Mesodermal cell (in vitro differentiated cells): ENCODE measurements at regions not wholly inside any gene's neighbourhood (a gene's known extent, or its start where the extent isn't known, plus 50 kb on each side); places are given as distances from the start of the nearest gene placed in this dataset.

Experiments used
- H3K27ac ChIP-seq: 2 replicates; pipeline ENCODE4 v1.7.0; 2013; ENCODE audit warnings: mild to moderate bottlenecking, low read depth, low read length, moderate library complexity; ENCODE audit not compliant: severe bottlenecking
- H3K36me3 ChIP-seq: 2 replicates; pipeline ENCODE4 v1.7.1; 2013; ENCODE audit warnings: mild to moderate bottlenecking, low read length, moderate library complexity; ENCODE audit not compliant: control insufficient read depth, insufficient read depth
- H3K4me1 ChIP-seq: one replicate; pipeline ENCODE4 v1.7.1; 2013; ENCODE audit warnings: mild to moderate bottlenecking, low read length; ENCODE audit not compliant: insufficient read depth, control insufficient read depth, poor library complexity, severe bottlenecking
- H3K4me3 ChIP-seq: 2 replicates; pipeline ENCODE4 v1.7.0; 2013; ENCODE audit warnings: low read length, control low read depth, mild to moderate bottlenecking; ENCODE audit not compliant: insufficient read depth, poor library complexity, severe bottlenecking; ENCODE audit errors: extremely low read depth
- H3K9me3 ChIP-seq: 2 replicates; pipeline ENCODE4 v1.7.1; 2013; ENCODE audit warnings: mild to moderate bottlenecking, low read length, moderate library complexity; ENCODE audit not compliant: control insufficient read depth
- WGBS, 2 experiments: methylation state at CpG; one replicate each; pipeline ENCODE4 v1.1.5; 2013; ENCODE audit warnings: missing lambda C conversion rate in 2 of 2; ENCODE audit not compliant: insufficient coverage in 2 of 2; 5-methylcytosine and 5-hydroxymethylcytosine counted together

- Histone ChIP-seq H3K9me3 (no peaks in the 10 kb centered on the region), H3K4me1 (no peaks in the 10 kb centered on the region), H3K27ac (no peak overlapping the region), H3K36me3 (no peaks in the 10 kb centered on the region), H3K4me3 (no peak overlapping the region)
- 75 to 76% methylated on average over 1 to 3 of the region's 4 CpGs for WGBS, 2 experiments
Observed at GRCh38 chr12:126636821-126637220, 1571.6 kb downstream of the AACS start.

- no CpG with 5 or more reads among the region's 2 CpGs for WGBS, 2 experiments
Observed at GRCh38 chr12:126644236-126645020, 1579.2 kb downstream of the AACS start.

GRCh38 chr12:126648074-126648473 is 1582.8 kb downstream of the AACS start:
- Histone ChIP-seq H3K27ac (no peak overlapping the region), H3K36me3 (no peaks in the 10 kb centered on the region), H3K9me3 (no peaks in the 10 kb centered on the region), H3K4me3 (no peak overlapping the region), H3K4me1 (no peaks in the 10 kb centered on the region)
- 70 to 75% methylated on average over 1 to 3 of the region's 5 CpGs for WGBS, 2 experiments

More at GRCh38 chr12:126644236-126645020, 1579.2 kb downstream of the AACS start:
- Histone ChIP-seq H3K4me1 (no peaks in the 10 kb centered on the region), H3K9me3 (no peaks in the 10 kb centered on the region), H3K4me3 (no peak overlapping the region), H3K27ac (no peak overlapping the region), H3K36me3 (no peaks in the 10 kb centered on the region)

GRCh38 chr12:126651133-126651532 is 1585.9 kb downstream of the AACS start:
- no peak overlapping the region for H3K4me3 ChIP-seq
- WGBS, 2 experiments: 95 to 100% methylated on average over 1 to 5 of the region's 5 CpGs
- no peaks in the 10 kb centered on the region for H3K4me1 ChIP-seq
- no peaks in the 10 kb centered on the region for H3K36me3 ChIP-seq
- no peak overlapping the region for H3K27ac ChIP-seq
- H3K9me3 ChIP-seq: no peaks in the 10 kb centered on the region

GRCh38 chr12:126663304-126664094 is 1598.3 kb downstream of the AACS start:
- Histone ChIP-seq H3K36me3 (no peaks in the 10 kb centered on the region), H3K4me3 (no peak overlapping the region), H3K9me3 (no peaks in the 10 kb centered on the region), H3K27ac (no peak overlapping the region), H3K4me1 (no peaks in the 10 kb centered on the region)
- WGBS, 2 experiments: 7 to 19% methylated on average over 3 to 4 of the region's 6 CpGs

- Histone ChIP-seq H3K4me3 (no peak overlapping the region), H3K4me1 (no peaks in the 10 kb centered on the region), H3K9me3 (no peaks in the 10 kb centered on the region), H3K36me3 (no peaks in the 10 kb centered on the region), H3K27ac (no peak overlapping the region)
- 85 to 87% methylated on average over 3 to 4 of the region's 4 CpGs for WGBS, 2 experiments
Observed at GRCh38 chr12:126667339-126667738, 1599.6 kb upstream of the TMEM132C start.

- H3K9me3 ChIP-seq: no peaks in the 10 kb centered on the region
- no peaks in the 10 kb centered on the region for H3K36me3 ChIP-seq
- H3K4me1 ChIP-seq: no peaks in the 10 kb centered on the region
- no peak overlapping the region for H3K4me3 ChIP-seq
- 86 to 89% methylated on average over 1 of the region's 1 CpG for WGBS, 2 experiments
- no peak overlapping the region for H3K27ac ChIP-seq
Observed at GRCh38 chr12:126668538-126668937, 1598.4 kb upstream of the TMEM132C start.

- Histone ChIP-seq H3K9me3 (no peaks in the 10 kb centered on the region), H3K4me3 (no peak overlapping the region), H3K36me3 (no peaks in the 10 kb centered on the region), H3K27ac (no peak overlapping the region), H3K4me1 (no peaks in the 10 kb centered on the region)
- WGBS, 2 experiments: 67% methylated on average over 1 of the region's 2 CpGs; no CpG with 5 or more reads in 1 of the 2 experiments
Observed at GRCh38 chr12:126668961-126669360, 1598.0 kb upstream of the TMEM132C start.

- H3K36me3 ChIP-seq: no peaks in the 10 kb centered on the region
- no peak overlapping the region for H3K4me3 ChIP-seq
- no peaks in the 10 kb centered on the region for H3K9me3 ChIP-seq
- no peaks in the 10 kb centered on the region for H3K4me1 ChIP-seq
- H3K27ac ChIP-seq: no peak overlapping the region
Observed at GRCh38 chr12:126676434-126676833, 1590.5 kb upstream of the TMEM132C start.

- Histone ChIP-seq H3K27ac (no peak overlapping the region), H3K4me1 (no peaks in the 10 kb centered on the region), H3K4me3 (no peak overlapping the region), H3K36me3 (no peaks in the 10 kb centered on the region), H3K9me3 (no peaks in the 10 kb centered on the region)
- WGBS, 2 experiments: 57 to 90% methylated on average over 1 to 2 of the region's 2 CpGs
Observed at GRCh38 chr12:126681676-126682075, 1585.3 kb upstream of the TMEM132C start.

GRCh38 chr12:126684703-126685102 is 1582.3 kb upstream of the TMEM132C start:
- Histone ChIP-seq H3K4me1 (no peaks in the 10 kb centered on the region), H3K4me3 (no peak overlapping the region), H3K27ac (no peak overlapping the region), H3K36me3 (no peaks in the 10 kb centered on the region), H3K9me3 (no peaks in the 10 kb centered on the region)
- WGBS, 2 experiments: no CpG with 5 or more reads among the region's 1 CpG
